Spinal cord (tissue), 9 donors: ENCODE measurements at regions not wholly inside any gene's neighbourhood (a gene's known extent, or its start where the extent isn't known, plus 50 kb on each side); places are given as distances from the start of the nearest gene placed in this dataset.
A peak's percentile ranks its signal among the peaks of the same experiment; 100 is the strongest.
"Not testable (repeated sequence)": the region's sequence is repeated elsewhere in the genome, so short reads cannot be mapped to it uniquely, and the experiment has no call there.

Experiments
- DNase-seq, 6 donors: peaks; one replicate each; pipeline versions ENCODE4 v3.0.0 to v3.0.0-alpha.2; 2013 to 2015; ENCODE audit warnings: low spot score in 6 of 6, low read depth in 4 of 6
- H3K27ac ChIP-seq: one replicate; pipeline ENCODE4 v1.5.1; 2013; ENCODE audit warnings: low read depth, low read length, control low read depth
- H3K27me3 ChIP-seq: one replicate; pipeline ENCODE4 v1.6.1; 2013; ENCODE audit warnings: low read length; ENCODE audit not compliant: control insufficient read depth, insufficient read depth
- H3K36me3 ChIP-seq: one replicate; pipeline ENCODE4 v1.6.1; 2013; ENCODE audit warnings: low read length; ENCODE audit not compliant: control insufficient read depth, insufficient read depth
- H3K4me1 ChIP-seq: one replicate; pipeline ENCODE4 v1.6.1; 2013; ENCODE audit warnings: low read length; ENCODE audit not compliant: control insufficient read depth, insufficient read depth
- H3K4me3 ChIP-seq: one replicate; pipeline ENCODE4 v1.5.1; 2013; ENCODE audit warnings: low read depth, low read length, control low read depth
- H3K9me3 ChIP-seq: one replicate; pipeline ENCODE4 v1.6.1; 2013; ENCODE audit warnings: low read length; ENCODE audit not compliant: control insufficient read depth, insufficient read depth
- WGBS: methylation state at CpG from one replicate; pipeline ENCODE4 v1.1.5; 2013; ENCODE audit warnings: missing lambda C conversion rate; ENCODE audit not compliant: insufficient coverage; 5-methylcytosine and 5-hydroxymethylcytosine counted together
- donor health status: healthy.

DNA sequence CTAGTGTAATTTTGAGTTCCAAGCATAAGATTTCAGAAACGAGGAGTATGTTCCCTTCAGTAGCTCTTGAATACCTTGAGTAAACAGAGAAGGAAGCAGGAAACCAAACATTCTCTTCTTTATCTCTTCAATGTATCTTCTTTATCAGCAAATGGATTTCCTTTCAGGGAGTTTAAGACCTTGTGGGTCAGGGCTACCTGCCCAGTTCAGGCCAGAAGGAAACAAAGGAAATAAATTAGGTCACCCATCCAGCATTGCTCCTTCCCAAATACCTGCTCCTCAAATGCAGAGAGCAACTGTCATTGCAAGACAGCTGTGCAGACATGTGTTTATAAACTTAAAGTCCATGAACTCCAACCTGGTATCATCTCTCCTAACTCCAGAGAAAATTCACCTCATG is 130.1 kb upstream of the SOD1 start:
- no CpG with 5 or more reads among the region's 1 CpG for WGBS
- Histone ChIP-seq H3K27ac (no peak overlapping the region), H3K9me3 (no peaks in the 10 kb centered on the region), H3K36me3 (no peaks in the 10 kb centered on the region), H3K4me1 (peaks cover 25% of the 10 kb centered on the region), H3K4me3 (no peak overlapping the region), H3K27me3 (no peaks in the 10 kb centered on the region)
- DNase-seq: no peak

DNA sequence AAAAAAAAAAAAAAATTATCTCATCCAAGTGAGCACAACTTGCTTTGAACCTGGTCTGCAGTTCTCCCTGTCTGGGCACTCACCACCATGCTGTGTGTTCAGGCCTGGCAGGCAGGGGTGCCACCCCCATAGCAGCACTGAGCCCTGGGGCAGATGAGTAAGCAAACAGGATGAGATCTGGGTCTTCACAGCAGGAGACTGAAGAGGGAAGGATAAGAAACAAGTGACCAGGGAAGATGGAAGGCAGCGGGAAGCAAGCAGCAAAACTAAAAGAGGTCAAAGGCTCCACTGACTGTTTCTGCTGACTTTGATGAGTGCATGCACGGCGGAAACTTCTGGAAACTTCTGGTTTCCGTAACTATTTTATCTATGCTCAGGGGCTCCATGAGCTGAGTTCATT is 133.5 kb upstream of the SOD1 start:
- peak in 2 of 6 donors; percentile 12 to 24 for DNase-seq
- WGBS: 84% methylated on average over 4 of the region's 4 CpGs

DNA sequence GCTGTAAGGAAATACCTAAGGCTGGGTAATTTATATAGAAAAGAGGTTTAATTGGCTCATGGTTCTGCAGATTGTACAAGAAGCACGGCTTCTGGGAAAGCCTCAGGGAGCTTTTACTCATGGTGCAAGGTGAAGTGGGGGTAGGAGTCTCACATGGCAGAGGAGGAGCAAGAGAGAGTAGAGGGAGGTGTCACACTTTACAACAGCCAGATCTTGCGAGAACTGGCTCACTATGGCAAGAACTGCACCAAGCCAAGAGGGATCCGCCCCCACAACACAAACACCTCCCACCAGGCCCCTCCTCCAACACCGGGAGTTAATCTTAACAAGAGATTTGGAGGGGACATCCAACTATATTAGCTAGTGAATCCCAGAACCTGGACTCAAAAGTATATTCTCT is 135.4 kb upstream of the SOD1 start:
- DNase-seq: no peak
- no CpG with 5 or more reads among the region's 4 CpGs for WGBS

More for the DNA sequence above, 133.5 kb upstream of the SOD1 start:
- H3K4me3 ChIP-seq: no peak overlapping the region
- no peaks in the 10 kb centered on the region for H3K9me3 ChIP-seq
- H3K27me3 ChIP-seq: no peaks in the 10 kb centered on the region
- no peak overlapping the region for H3K27ac ChIP-seq
- no peaks in the 10 kb centered on the region for H3K36me3 ChIP-seq
- peaks cover 16% of the 10 kb centered on the region for H3K4me1 ChIP-seq

DNA sequence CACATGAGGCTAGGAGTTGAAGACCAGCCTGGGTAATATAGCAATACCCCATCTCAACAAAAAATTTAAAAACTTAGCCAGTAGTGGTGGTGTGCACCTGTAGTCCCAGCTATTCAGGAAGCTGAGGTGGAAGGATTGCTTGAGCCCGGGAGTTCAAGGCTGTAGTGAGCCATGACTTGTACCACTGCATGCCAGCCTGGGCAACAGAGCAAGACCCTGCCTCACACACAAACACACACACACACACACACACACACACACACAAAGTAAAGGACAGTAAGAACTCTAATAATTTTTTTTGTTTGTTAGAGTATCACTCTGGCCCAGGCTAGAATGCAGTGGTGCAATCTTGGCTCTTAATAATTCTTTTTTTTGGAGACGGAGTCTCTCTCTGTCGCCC is 138.0 kb upstream of the SOD1 start:
- Histone ChIP-seq H3K27ac (no peak overlapping the region), H3K36me3 (no peaks in the 10 kb centered on the region), H3K4me3 (no peak overlapping the region), H3K27me3 (no peaks in the 10 kb centered on the region), H3K9me3 (no peaks in the 10 kb centered on the region), H3K4me1 (peaks cover 7% of the 10 kb centered on the region)
- DNase-seq: no peak
- 92% methylated on average over 2 of the region's 3 CpGs for WGBS

More for the DNA sequence above, 135.4 kb upstream of the SOD1 start:
- H3K27me3 ChIP-seq: no peaks in the 10 kb centered on the region
- no peak overlapping the region for H3K4me3 ChIP-seq
- H3K36me3 ChIP-seq: no peaks in the 10 kb centered on the region
- peaks cover 7% of the 10 kb centered on the region for H3K4me1 ChIP-seq
- no peak overlapping the region for H3K27ac ChIP-seq
- no peaks in the 10 kb centered on the region for H3K9me3 ChIP-seq

DNA sequence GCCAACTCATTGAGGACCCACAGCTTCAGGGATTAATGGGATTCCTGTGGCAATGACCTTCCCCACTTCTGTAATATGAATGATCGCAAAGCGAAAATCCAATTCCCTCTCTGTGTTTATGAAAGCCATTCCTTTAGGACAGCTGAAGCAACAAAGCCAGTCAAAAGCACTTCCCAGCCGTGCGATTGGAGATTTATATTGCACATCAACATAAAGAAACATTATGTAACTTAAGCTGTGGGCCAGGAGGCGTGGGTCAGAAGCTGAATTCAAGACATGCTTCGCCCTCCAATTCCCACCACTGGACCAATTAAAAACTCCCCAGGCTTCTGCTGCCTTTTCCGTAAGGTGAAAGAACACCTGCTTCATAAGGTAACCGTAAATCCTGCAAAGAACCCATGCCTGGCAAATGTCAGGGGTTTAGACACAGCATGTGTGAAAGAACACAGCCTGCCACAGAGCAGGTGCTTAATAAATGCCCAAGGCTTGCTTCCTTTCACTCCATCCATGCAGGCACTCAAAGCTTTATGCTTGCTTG is 138.9 kb upstream of the SOD1 start:
- Histone ChIP-seq H3K36me3 (no peaks in the 10 kb centered on the region), H3K4me3 (no peak overlapping the region), H3K27ac (peak overlapping the region; percentile 43), H3K4me1 (peaks cover 4% of the 10 kb centered on the region), H3K9me3 (no peaks in the 10 kb centered on the region), H3K27me3 (no peaks in the 10 kb centered on the region)
- WGBS: 46% methylated on average over 4 of the region's 8 CpGs
- DNase-seq: peak in 2 of 6 donors; percentile 66 to 68

DNA sequence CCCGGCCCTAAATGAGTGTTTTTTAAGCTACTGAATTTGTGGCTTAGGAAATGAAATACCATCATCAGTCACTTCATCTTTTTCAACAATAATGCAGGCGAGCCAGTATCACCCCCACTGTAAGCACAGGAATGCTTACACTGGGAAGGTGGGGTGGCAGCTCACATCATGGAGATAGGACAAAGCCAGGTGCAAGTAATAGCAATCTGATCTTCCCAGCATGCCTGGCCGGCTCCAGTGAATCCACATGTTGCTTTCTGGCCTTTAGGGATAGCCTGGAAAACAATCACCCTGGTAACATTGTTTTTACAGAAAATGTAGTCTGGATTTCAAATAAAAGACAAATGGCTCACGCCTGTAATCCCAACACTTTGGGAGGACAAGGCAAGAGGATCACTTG is 140.9 kb upstream of the SOD1 start:
- Histone ChIP-seq H3K27ac (no peak overlapping the region), H3K36me3 (no peaks in the 10 kb centered on the region), H3K9me3 (no peaks in the 10 kb centered on the region), H3K4me3 (no peak overlapping the region), H3K27me3 (no peaks in the 10 kb centered on the region), H3K4me1 (peaks cover 19% of the 10 kb centered on the region)
- 80% methylated on average over 3 of the region's 4 CpGs for WGBS
- DNase-seq: no peak

DNA sequence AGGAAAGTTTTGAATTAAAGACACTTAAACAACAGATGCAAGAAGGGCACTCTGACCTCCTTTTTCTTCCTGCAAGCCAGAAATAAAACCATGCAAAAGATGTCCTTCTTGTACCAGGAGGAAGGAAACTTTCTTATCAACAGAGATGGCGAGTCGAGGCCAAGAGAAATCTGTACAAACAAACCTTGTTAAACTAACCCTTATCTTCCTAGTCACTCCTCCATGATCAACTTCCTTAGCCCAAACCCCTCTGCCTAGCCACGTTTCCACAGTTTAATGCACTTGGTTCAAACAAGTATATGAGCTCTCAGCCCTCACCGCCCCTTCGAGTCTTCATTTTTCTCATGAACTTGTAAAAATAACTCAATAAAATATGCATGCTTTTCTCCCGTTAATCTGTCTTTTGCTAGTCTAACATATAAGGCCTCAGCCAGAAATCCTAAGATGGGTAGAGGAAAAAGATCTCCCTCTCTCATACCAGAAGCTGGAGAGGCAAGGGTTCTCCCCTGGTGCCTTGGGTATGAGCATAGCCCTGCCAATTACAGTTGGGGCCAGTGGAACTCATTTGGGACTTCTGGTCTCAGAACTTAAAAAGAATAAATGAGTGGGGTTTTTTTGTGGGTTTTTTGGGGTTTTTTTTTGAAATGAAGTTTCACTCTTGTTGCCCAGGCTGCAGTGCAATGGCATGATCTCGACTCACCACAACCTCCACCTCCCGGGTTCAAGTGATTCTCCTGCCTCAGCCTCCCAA is 141.7 kb upstream of the SOD1 start:
- WGBS: 92% methylated on average over 1 of the region's 8 CpGs
- Histone ChIP-seq H3K9me3 (no peaks in the 10 kb centered on the region), H3K27ac (no peak overlapping the region), H3K4me3 (no peak overlapping the region), H3K27me3 (no peaks in the 10 kb centered on the region), H3K4me1 (peaks cover 19% of the 10 kb centered on the region), H3K36me3 (no peaks in the 10 kb centered on the region)
- no peak for DNase-seq

DNA sequence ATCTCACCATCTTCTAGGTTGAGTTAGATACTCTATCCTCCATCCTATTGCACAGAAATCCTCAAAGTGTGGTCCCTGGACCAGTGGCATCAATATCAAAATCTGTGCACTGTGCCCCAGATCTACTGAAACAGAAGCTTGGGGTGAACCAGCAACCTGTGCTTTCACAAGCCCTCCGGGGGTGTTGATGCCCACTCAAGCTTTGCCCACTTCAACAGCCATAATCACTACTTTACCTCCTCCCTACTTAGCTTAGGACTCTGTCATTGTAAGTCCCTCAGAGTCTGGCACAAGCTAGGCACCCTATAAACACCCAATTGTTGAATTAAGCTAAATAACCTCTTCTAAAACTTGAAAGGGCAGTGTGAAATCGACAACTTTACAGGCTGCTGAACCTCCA is 144.2 kb upstream of the SOD1 start:
- DNase-seq: no peak
- Histone ChIP-seq H3K36me3 (no peaks in the 10 kb centered on the region), H3K9me3 (no peaks in the 10 kb centered on the region), H3K27ac (peak overlapping the region; percentile 67), H3K27me3 (no peaks in the 10 kb centered on the region), H3K4me3 (no peak overlapping the region), H3K4me1 (peaks cover 19% of the 10 kb centered on the region)
- WGBS: 54% methylated on average over 2 of the region's 2 CpGs

DNA sequence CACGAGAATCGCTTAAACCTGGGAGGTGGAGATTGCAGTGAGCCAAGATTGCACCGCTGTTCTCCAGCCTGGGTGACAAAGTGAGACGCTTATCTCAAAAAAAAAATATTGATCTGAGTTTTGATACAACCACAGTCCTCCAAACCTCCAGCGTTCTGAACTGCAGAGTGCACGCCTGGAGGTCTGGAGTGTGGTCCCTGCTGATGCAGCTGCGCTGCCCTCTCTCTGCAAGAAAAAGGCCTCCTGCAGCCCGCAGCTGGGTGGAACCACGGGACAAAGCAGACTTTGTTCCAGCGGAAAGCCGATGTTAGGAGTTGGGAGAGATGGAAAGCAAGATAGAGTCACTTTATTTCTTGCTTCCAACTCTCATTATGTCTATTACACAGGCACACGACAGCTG is 144.9 kb upstream of the SOD1 start:
- peak in 4 of 6 donors; percentile 45 to 81 (median 62) for DNase-seq
- H3K9me3 ChIP-seq: no peaks in the 10 kb centered on the region
- peak overlapping the region; percentile 67 for H3K27ac ChIP-seq
- no peaks in the 10 kb centered on the region for H3K27me3 ChIP-seq
- H3K36me3 ChIP-seq: no peaks in the 10 kb centered on the region
- H3K4me1 ChIP-seq: peaks cover 15% of the 10 kb centered on the region
- WGBS: 26% methylated on average over 4 of the region's 12 CpGs
- no peak overlapping the region for H3K4me3 ChIP-seq

DNA sequence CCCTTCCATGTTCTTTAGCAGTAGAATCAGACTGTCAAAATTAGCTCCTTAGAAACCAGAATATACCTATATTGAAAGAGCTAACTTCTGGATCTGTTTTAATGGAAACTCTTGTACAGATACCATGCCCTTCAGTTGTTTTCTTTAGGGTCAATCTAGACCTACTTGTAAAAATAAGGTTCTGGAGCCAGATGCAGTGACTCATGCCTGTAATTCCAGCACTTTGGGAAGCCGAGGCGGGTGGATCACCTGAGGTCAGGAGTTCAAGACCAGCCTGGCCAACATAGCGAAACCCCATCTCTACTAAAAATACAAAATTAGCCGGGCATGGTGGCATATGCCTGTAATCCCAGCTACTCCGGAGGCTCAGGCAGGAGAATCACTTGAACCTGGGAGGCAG is 146.0 kb upstream of the SOD1 start:
- no CpG with 5 or more reads among the region's 5 CpGs for WGBS
- not testable (repeated sequence) for DNase-seq, H3K27me3 ChIP-seq, H3K4me3 ChIP-seq, H3K9me3 ChIP-seq, H3K27ac ChIP-seq, H3K36me3 ChIP-seq
- H3K4me1 ChIP-seq: peaks cover 15% of the 10 kb centered on the region
